ENCODE measurements at regions not wholly inside any gene's neighbourhood (a gene's known extent, or its start where the extent isn't known, plus 50 kb on each side); places are given as distances from the start of the nearest gene placed in this dataset.

- TF ChIP-seq EZH2 (IDR thresholded peaks at IDR 0.05) (no peak), POLR2AphosphoS5 (IDR thresholded peaks at IDR 0.05; ENCODE audit: borderline replicate concordance, low read depth, low read length) (no peak)
Measured at GRCh38 chr21:14609274-14609673, 63.2 kb upstream of the SAMSN1 start.
